ENCODE measurements at regions not wholly inside any gene's neighbourhood (a gene's known extent, or its start where the extent isn't known, plus 50 kb on each side); places are given as distances from the start of the nearest gene placed in this dataset.

DNA sequence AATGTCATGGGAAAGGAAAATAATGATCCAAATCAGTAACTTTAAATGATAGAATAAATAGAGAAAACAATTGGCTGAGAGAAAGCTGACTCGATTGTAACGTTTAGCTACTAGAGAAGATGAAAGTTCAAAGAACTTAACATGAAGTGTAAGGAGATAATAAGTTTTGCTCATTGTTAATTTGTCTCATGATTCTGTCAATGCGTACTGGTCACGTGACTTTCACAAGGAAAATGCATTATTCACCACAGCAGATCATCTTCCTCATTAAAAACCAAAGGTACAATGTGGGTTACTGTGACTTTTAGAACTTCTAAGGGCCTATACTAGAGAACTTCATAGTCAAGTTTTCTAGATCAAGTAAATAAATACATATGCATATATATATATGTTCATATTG lies 1207.2 kb downstream of the EFNB2 start:
- Histone ChIP-seq H3K27ac (no peak overlapping the region), H3K9me3 (no peaks in the 10 kb centered on the region), H3K27me3 (ENCODE audit: low read depth) (no peaks in the 10 kb centered on the region), H3K4me3 (no peak overlapping the region), H3K36me3 (no peaks in the 10 kb centered on the region), H3K4me1 (no peaks in the 10 kb centered on the region)
- no peak for DNase-seq
- ATAC-seq: no peak
- intact Hi-C loops (cut with DNase I): no loop called here
- TF ChIP-seq, protein P1, sequence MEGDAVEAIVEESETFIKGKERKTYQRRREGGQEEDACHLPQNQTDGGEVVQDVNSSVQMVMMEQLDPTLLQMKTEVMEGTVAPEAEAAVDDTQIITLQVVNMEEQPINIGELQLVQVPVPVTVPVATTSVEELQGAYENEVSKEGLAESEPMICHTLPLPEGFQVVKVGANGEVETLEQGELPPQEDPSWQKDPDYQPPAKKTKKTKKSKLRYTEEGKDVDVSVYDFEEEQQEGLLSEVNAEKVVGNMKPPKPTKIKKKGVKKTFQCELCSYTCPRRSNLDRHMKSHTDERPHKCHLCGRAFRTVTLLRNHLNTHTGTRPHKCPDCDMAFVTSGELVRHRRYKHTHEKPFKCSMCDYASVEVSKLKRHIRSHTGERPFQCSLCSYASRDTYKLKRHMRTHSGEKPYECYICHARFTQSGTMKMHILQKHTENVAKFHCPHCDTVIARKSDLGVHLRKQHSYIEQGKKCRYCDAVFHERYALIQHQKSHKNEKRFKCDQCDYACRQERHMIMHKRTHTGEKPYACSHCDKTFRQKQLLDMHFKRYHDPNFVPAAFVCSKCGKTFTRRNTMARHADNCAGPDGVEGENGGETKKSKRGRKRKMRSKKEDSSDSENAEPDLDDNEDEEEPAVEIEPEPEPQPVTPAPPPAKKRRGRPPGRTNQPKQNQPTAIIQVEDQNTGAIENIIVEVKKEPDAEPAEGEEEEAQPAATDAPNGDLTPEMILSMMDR (IDR thresholded peaks at IDR 0.05): no peak

DNA sequence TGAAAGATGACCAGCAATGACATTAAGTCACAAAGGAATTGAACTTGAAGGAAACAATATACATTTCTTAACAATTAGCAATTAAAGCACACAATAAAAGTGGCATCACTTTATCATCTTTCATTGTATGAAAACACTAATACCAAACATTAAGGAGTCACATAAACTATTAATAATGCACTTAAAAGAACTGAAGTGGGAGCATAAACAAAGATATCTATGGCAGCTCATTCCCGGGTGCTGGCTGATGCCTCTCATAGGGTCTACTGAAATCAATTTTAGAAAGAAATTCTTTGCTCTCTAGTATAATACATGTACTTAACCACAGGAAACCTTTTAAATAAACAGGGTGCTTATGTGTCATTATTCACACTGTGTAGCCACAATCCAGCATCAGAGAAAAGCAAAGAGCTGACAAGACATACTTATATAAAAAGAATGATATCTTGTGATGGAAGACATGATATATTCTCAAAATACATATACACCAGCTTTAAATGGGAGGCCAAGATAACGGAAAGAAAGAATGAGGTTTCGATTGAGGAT lies 1207.8 kb downstream of the EFNB2 start:
- TF ChIP-seq, protein P1 (IDR thresholded peaks at IDR 0.05): no peak
- H3K27ac ChIP-seq: no peak overlapping the region
- H3K27me3 ChIP-seq (ENCODE audit: low read depth): no peaks in the 10 kb centered on the region
- H3K9me3 ChIP-seq: no peaks in the 10 kb centered on the region
- no peaks in the 10 kb centered on the region for H3K4me1 ChIP-seq
- no peaks in the 10 kb centered on the region for H3K36me3 ChIP-seq
- intact Hi-C loops (cut with DNase I): no loop called here
- no peak for ATAC-seq
- no peak overlapping the region for H3K4me3 ChIP-seq
- no peak for DNase-seq

DNA sequence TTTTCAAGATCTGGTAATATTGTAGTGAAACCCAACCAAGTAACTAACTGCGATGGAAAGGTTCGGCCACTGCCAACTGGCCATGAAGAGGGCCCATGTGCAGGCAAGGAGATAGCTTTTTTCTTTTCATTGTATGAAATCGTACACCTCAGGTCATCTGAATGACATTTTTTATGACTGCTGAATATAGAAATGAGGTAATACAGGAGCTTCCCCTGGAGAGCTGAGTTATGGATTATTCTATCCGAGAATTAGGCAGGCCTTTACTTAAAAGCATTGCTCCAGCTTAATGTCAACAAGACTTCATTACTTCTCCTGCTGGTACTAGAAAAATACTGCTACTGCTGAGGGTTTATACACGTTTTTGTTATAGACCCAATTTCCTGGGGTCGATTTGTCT lies 1215.6 kb downstream of the EFNB2 start:
- Histone ChIP-seq H3K9me3 (no peaks in the 10 kb centered on the region), H3K4me3 (no peak overlapping the region), H3K36me3 (no peaks in the 10 kb centered on the region), H3K27ac (no peak overlapping the region), H3K27me3 (ENCODE audit: low read depth) (no peaks in the 10 kb centered on the region), H3K4me1 (no peaks in the 10 kb centered on the region)
- TF ChIP-seq, protein P1 (IDR thresholded peaks at IDR 0.05): no peak
- intact Hi-C loops (cut with DNase I): no loop called here
- ATAC-seq (no peak), DNase-seq (no peak)

DNA sequence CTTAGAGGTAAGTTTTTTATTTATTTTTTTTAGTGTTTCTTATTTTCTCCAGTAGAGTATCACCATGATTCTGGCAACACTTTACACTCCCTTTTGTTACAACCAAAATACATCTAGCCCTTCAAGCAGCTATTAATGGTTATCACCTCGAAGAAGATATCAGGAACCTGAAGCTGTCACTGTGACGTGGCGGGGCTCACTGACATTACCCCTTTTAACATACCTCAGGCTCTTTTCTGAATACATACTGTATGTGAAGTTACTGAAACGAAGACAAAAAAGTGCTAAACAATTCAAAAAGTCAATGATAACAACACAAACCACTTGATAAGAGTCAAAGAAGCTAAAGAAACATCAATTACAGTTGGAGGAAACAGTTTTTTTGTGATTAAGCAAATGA lies 1218.7 kb downstream of the EFNB2 start:
- H3K4me1 ChIP-seq: no peaks in the 10 kb centered on the region
- DNase-seq: no peak
- no peak overlapping the region for H3K4me3 ChIP-seq
- H3K36me3 ChIP-seq: no peaks in the 10 kb centered on the region
- no peak for ATAC-seq
- intact Hi-C loops (cut with DNase I): no loop called here
- H3K27me3 ChIP-seq (ENCODE audit: low read depth): no peaks in the 10 kb centered on the region
- H3K9me3 ChIP-seq: no peaks in the 10 kb centered on the region
- no peak overlapping the region for H3K27ac ChIP-seq
- TF ChIP-seq, protein P1 (IDR thresholded peaks at IDR 0.05): no peak

DNA sequence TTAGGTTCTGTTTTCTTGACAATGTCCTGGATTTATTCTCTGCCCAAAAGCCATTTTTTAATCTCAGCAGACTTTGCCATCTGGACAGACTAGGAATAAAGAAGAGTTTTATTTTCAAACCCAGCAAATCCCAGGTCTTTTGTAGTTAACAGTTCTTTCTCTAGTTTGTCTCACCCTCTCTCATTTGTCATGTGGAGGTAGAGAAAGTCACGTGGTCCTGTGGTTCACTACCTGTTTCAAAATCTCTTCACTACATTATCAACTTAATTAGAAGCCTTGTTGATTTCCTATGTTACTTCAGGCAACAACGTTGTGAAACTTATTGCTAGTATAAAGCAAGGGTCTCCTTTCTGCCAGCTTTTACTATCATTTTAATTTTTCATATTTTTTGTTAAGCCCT lies 1222.6 kb downstream of the EFNB2 start:
- TF ChIP-seq, protein P1 (IDR thresholded peaks at IDR 0.05): no peak
- H3K4me3 ChIP-seq: no peak overlapping the region
- no peak for DNase-seq
- H3K27me3 ChIP-seq (ENCODE audit: low read depth): no peaks in the 10 kb centered on the region
- no peak overlapping the region for H3K27ac ChIP-seq
- intact Hi-C loops (cut with DNase I): no loop called here
- H3K4me1 ChIP-seq: no peaks in the 10 kb centered on the region
- no peaks in the 10 kb centered on the region for H3K36me3 ChIP-seq
- ATAC-seq: no peak
- no peaks in the 10 kb centered on the region for H3K9me3 ChIP-seq

DNA sequence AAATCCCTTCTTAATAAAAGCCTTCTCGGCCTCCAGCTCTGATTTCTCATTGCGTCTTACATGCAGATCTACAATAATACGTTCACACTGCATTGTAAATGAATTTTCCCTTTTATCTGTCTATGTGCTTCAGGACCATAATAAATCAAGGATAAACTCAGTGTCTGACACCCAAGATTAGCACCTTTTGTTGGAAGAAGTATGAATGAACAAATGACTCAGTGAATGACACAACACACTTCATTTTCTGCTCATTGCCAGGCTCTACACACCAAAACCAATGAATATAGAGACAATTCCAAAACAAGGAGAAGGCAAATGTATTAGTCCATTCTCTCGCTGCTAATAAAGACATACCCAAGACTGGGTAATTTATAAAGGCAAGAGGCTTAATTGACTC lies 1224.4 kb downstream of the EFNB2 start:
- no peak overlapping the region for H3K4me3 ChIP-seq
- H3K36me3 ChIP-seq: no peaks in the 10 kb centered on the region
- no peaks in the 10 kb centered on the region for H3K27me3 ChIP-seq (ENCODE audit: low read depth)
- no peaks in the 10 kb centered on the region for H3K4me1 ChIP-seq
- intact Hi-C loops (cut with DNase I): no loop called here
- DNase-seq (no peak), ATAC-seq (no peak)
- TF ChIP-seq, protein P1 (IDR thresholded peaks at IDR 0.05): no peak
- no peaks in the 10 kb centered on the region for H3K9me3 ChIP-seq
- H3K27ac ChIP-seq: no peak overlapping the region
